IMR-90 (cell line): ENCODE measurements at regions not wholly inside any gene's neighbourhood (a gene's known extent, or its start where the extent isn't known, plus 50 kb on each side); places are given as distances from the start of the nearest gene placed in this dataset.

Experiments
- ATAC-seq: fragments of 200-7000 bp; cut with Tn5 transposase; 2 replicates; pipeline ENCODE4 v1.9.1; 2020; ENCODE audit warnings: low read depth, mild to moderate bottlenecking, moderate library complexity
- BruUV-seq: library from RNA; stranded (reverse); fragments of 400-500 nt; replicated peaks from 2 replicates; lab custom pipeline; 2021; lab: Mats Ljungman, UMichigan
- CTCF ChIA-PET: fragments of 300-600 bp; formaldehyde crosslinking; extraction: SDS; loops from one replicate; lab custom pipeline; 2021; ENCODE audit warnings: antibody characterized with exemption; lab: Yijun Ruan, JAX
- POLR2A ChIA-PET: fragments of 300-600 bp; sonication (Branson Sonifier 250); formaldehyde crosslinking; loops from one replicate; lab custom pipeline; 2022; ENCODE audit warnings: antibody characterized with exemption; ENCODE audit not compliant: unreplicated experiment; lab: Charles Lee
- DNase-seq: peaks from one replicate; pipeline ENCODE4 v3.0.0; 2013
- H2AFZ ChIP-seq: replicated peaks from 2 replicates; pipeline ENCODE3; 2013; ENCODE audit warnings: low read length, mild to moderate bottlenecking; ENCODE audit not compliant: poor library complexity
- H2AK5ac ChIP-seq: 2 replicates; pipeline ENCODE4 v1.6.1; 2013; ENCODE audit warnings: low read depth, low read length, inconsistent platforms
- H2AK9ac ChIP-seq: replicated peaks from 2 replicates; pipeline ENCODE3; 2013; ENCODE audit warnings: mild to moderate bottlenecking, low read depth, low read length, moderate library complexity; ENCODE audit not compliant: poor library complexity
- H2BK120ac ChIP-seq: 2 replicates; pipeline ENCODE4 v1.6.1; 2013; ENCODE audit warnings: low read depth, low read length, inconsistent platforms
- H2BK15ac ChIP-seq: 3 replicates; pipeline ENCODE4 v1.6.1; 2013; ENCODE audit warnings: low read depth, low read length, inconsistent platforms
- H2BK20ac ChIP-seq: 2 replicates; pipeline ENCODE4 v1.6.1; 2013; ENCODE audit warnings: low read depth, mild to moderate bottlenecking, inconsistent platforms, low read length, moderate library complexity
- H2BK5ac ChIP-seq: 2 replicates; pipeline ENCODE4 v1.6.1; 2013; ENCODE audit warnings: mild to moderate bottlenecking, low read depth, low read length, inconsistent platforms; ENCODE audit not compliant: poor library complexity, severe bottlenecking
- H3K14ac ChIP-seq: replicated peaks from 2 replicates; pipeline ENCODE4 v1.6.1; 2013; ENCODE audit warnings: low read depth, low read length, inconsistent platforms
- H3K18ac ChIP-seq: 2 replicates; pipeline ENCODE4 v1.6.1; 2013; ENCODE audit warnings: low read depth, low read length, control low read depth
- H3K23ac ChIP-seq: 2 replicates; pipeline ENCODE4 v1.6.1; 2013; ENCODE audit warnings: low read depth, low read length, inconsistent platforms
- H3K27ac ChIP-seq: 2 replicates; pipeline ENCODE4 v1.5.1; 2013; ENCODE audit warnings: mild to moderate bottlenecking, control low read depth, low read length; ENCODE audit not compliant: insufficient read depth
- H3K27me3 ChIP-seq: 2 replicates; pipeline ENCODE4 v1.6.1; 2013; ENCODE audit warnings: low read length; ENCODE audit not compliant: control insufficient read depth, insufficient read depth
- H3K36me3 ChIP-seq: 2 replicates; pipeline ENCODE4 v1.6.1; 2013; ENCODE audit warnings: low read length, mixed read lengths; ENCODE audit not compliant: control insufficient read depth, insufficient read depth
- H3K4ac ChIP-seq: 2 replicates; pipeline ENCODE4 v1.6.1; 2013; ENCODE audit warnings: low read depth, low read length, inconsistent platforms
- H3K4me1 ChIP-seq: 2 replicates; pipeline ENCODE4 v1.6.1; 2013; ENCODE audit warnings: low read length, mixed read lengths; ENCODE audit not compliant: control insufficient read depth, insufficient read depth
- H3K4me2 ChIP-seq: 2 replicates; pipeline ENCODE4 v1.6.1; 2013; ENCODE audit warnings: low read depth, mild to moderate bottlenecking, control low read depth, low read length, moderate library complexity
- H3K4me3 ChIP-seq: 2 replicates; pipeline ENCODE4 v1.5.1; 2013; ENCODE audit warnings: low read depth, mild to moderate bottlenecking, control low read depth, low read length, moderate library complexity; ENCODE audit not compliant: insufficient read depth
- H3K56ac ChIP-seq: 2 replicates; pipeline ENCODE4 v1.6.1; 2013; ENCODE audit warnings: low read length, inconsistent platforms; ENCODE audit not compliant: insufficient read depth; ENCODE audit errors: extremely low read depth
- H3K79me1 ChIP-seq, 2 experiments: 2 replicates each; pipeline ENCODE4 v1.6.1; 2013; ENCODE audit warnings: low read length in 2 of 2, inconsistent platforms in 1 of 2, low read depth in 1 of 2
- H3K9ac ChIP-seq: 2 replicates; pipeline ENCODE4 v1.6.1; 2013; ENCODE audit warnings: low read depth, low read length, control low read depth
- H3K9me1 ChIP-seq: 2 replicates; pipeline ENCODE4 v1.6.1; 2013; ENCODE audit warnings: low read length, inconsistent platforms; ENCODE audit not compliant: insufficient read depth
- H3K9me3 ChIP-seq: 2 replicates; pipeline ENCODE4 v1.6.1; 2013; ENCODE audit warnings: low read length; ENCODE audit not compliant: control insufficient read depth, insufficient read depth
- H4K20me1 ChIP-seq: 2 replicates; pipeline ENCODE4 v1.6.1; 2013; ENCODE audit warnings: low read length, inconsistent platforms; ENCODE audit not compliant: insufficient read depth
- H4K5ac ChIP-seq: 2 replicates; pipeline ENCODE4 v1.6.1; 2013; ENCODE audit warnings: mild to moderate bottlenecking, low read depth, low read length, control low read depth
- H4K8ac ChIP-seq, 2 experiments: 2 replicates each; pipeline ENCODE4 v1.6.1; 2013; ENCODE audit warnings: low read depth in 2 of 2, low read length in 2 of 2, control low read depth in 1 of 2, inconsistent platforms in 1 of 2
- H4K91ac ChIP-seq: 2 replicates; pipeline ENCODE4 v1.6.1; 2013; ENCODE audit warnings: low read depth, low read length, inconsistent platforms; ENCODE audit not compliant: insufficient read depth
- BHLHE40 ChIP-seq: fragments of 150-350 bp; IDR thresholded peaks from 2 replicates; pipeline ENCODE4 v1.6.1; 2016; ENCODE audit warnings: mild to moderate bottlenecking, low read depth, low read length
- CHD1 ChIP-seq: IDR thresholded peaks from 2 replicates; pipeline ENCODE4 v1.6.1; 2012; ENCODE audit warnings: low read depth, low read length, improper control_type of control experiment
- CTCF ChIP-seq: conservative IDR thresholded peaks from 2 replicates; pipeline ENCODE4 v1.5.1; 2012; ENCODE audit warnings: mild to moderate bottlenecking, low read depth, low read length, improper control_type of control experiment
- ELK1 ChIP-seq: fragments of 150-350 bp; IDR thresholded peaks from 2 replicates; pipeline ENCODE4 v1.6.1; 2016; ENCODE audit warnings: low read depth, mild to moderate bottlenecking, low read length, moderate library complexity, borderline replicate concordance
- FOS ChIP-seq: fragments of 150-350 bp; IDR thresholded peaks from 2 replicates; pipeline ENCODE4 v1.6.1; 2016; ENCODE audit warnings: low read depth, low read length
- MAFK ChIP-seq: IDR thresholded peaks from 2 replicates; pipeline ENCODE4 v1.6.1; 2012; ENCODE audit warnings: low read depth, low read length, improper control_type of control experiment
- MAZ ChIP-seq: IDR thresholded peaks from 2 replicates; pipeline ENCODE4 v1.6.1; 2012; ENCODE audit warnings: low read depth, mild to moderate bottlenecking, low read length, improper control_type of control experiment, moderate library complexity, borderline replicate concordance
- NFE2L2 ChIP-seq: fragments of 150-350 bp; IDR thresholded peaks from 2 replicates; pipeline ENCODE4 v1.6.1; 2016; ENCODE audit warnings: low read depth, mild to moderate bottlenecking, low read length
- POLR2A ChIP-seq: IDR thresholded peaks from 2 replicates; pipeline ENCODE4 v1.6.1; 2012; ENCODE audit warnings: mild to moderate bottlenecking, low read depth, low read length
- RAD21 ChIP-seq: IDR thresholded peaks from 2 replicates; pipeline ENCODE4 v1.6.1; 2012; ENCODE audit warnings: low read length, improper control_type of control experiment
- RCOR1 ChIP-seq: IDR thresholded peaks from 2 replicates; pipeline ENCODE4 v1.6.1; 2012; ENCODE audit warnings: mild to moderate bottlenecking, low read length, improper control_type of control experiment; ENCODE audit not compliant: insufficient replicate concordance
- RFX5 ChIP-seq: IDR thresholded peaks from 2 replicates; pipeline ENCODE4 v1.8.0; 2012; ENCODE audit warnings: low read depth, mild to moderate bottlenecking, low read length, moderate library complexity
- USF2 ChIP-seq: fragments of 150-350 bp; IDR thresholded peaks from 2 replicates; pipeline ENCODE4 v1.6.1; 2017; ENCODE audit warnings: mild to moderate bottlenecking, antibody characterized with exemption, low read length, low read depth
- dilution Hi-C: fragments of 300-500 bp; cut with HindIII; formaldehyde crosslinking; loops from one replicate; pipeline ENCODE4 v1.14.3; 2018; ENCODE audit warnings: low sequenced_read_pairs; ENCODE audit not compliant: unreplicated experiment
- in situ Hi-C: fragments of 300-500 bp; cut with MboI; formaldehyde crosslinking; loops from 3 replicates; pipeline ENCODE4 v1.14.3; 2019; ENCODE audit warnings: low sequenced_read_pairs, inconsistent platforms, mixed read lengths
- intact Hi-C: fragments of 100-400 bp; cut with micrococcal nuclease; formaldehyde crosslinking; loops from 2 replicates; pipeline ENCODE4 v1.10.0; 2022

GRCh38 chr9:78479441-78479840 is 182.5 kb downstream of the PSAT1 start:
- no peak overlapping the region for H2BK5ac ChIP-seq
- H3K4ac ChIP-seq, result no peak overlapping the region
- no peak for TF ChIP-seq CHD1
- TF ChIP-seq RAD21, result no peak
- no peak for TF ChIP-seq MAFK
- TF ChIP-seq CTCF, result no peak
- no peak for TF ChIP-seq USF2
- TF ChIP-seq NFE2L2, result no peak
- no peak for TF ChIP-seq BHLHE40
- TF ChIP-seq POLR2A, result no peak
- TF ChIP-seq FOS, result no peak
- TF ChIP-seq RCOR1, result no peak
- no peak for TF ChIP-seq ELK1
- TF ChIP-seq MAZ, result no peak
- TF ChIP-seq RFX5, result no peak
- H2AK5ac ChIP-seq, result no peak overlapping the region
- no peak overlapping the region for H2BK120ac ChIP-seq
- no peak overlapping the region for H4K5ac ChIP-seq
- no peak overlapping the region for H3K14ac ChIP-seq
- no peak overlapping the region for H3K4me3 ChIP-seq
- H4K8ac ChIP-seq, result no peak overlapping the region
- dilution Hi-C loops, result no loop called here
- H2AK9ac ChIP-seq, result no peak overlapping the region
- H3K23ac ChIP-seq, result no peak overlapping the region
- no peaks in the 10 kb centered on the region for H3K36me3 ChIP-seq
- intact Hi-C loops, result no loop called here
- no peak overlapping the region for H3K4me2 ChIP-seq
- no peak for DNase-seq
- H3K79me1 ChIP-seq, result no peaks in the 10 kb centered on the region
- H3K27ac ChIP-seq, result no peak overlapping the region
- no peak overlapping the region for H3K18ac ChIP-seq
- no peaks in the 10 kb centered on the region for H3K4me1 ChIP-seq
- no peaks in the 10 kb centered on the region for H3K9me1 ChIP-seq
- ATAC-seq, result no peak
- no peak overlapping the region for H4K91ac ChIP-seq
- no peak overlapping the region for H2BK15ac ChIP-seq
- ChIA-PET CTCF (no interaction called here), POLR2A (no interaction called here)
- no peak overlapping the region for H3K56ac ChIP-seq
- no peaks in the 10 kb centered on the region for H4K20me1 ChIP-seq
- in situ Hi-C loops, result no loop called here
- H2AFZ ChIP-seq, result no peak overlapping the region
- no peaks in the 10 kb centered on the region for H3K27me3 ChIP-seq
- no peaks in the 10 kb centered on the region for H3K9me3 ChIP-seq
- no peak overlapping the region for H3K9ac ChIP-seq
- no TSS peak for BruUV-seq
- H2BK20ac ChIP-seq, result no peak overlapping the region
